ENCODE measurements at regions not wholly inside any gene's neighbourhood (a gene's known extent, or its start where the extent isn't known, plus 50 kb on each side); places are given as distances from the start of the nearest gene placed in this dataset.

DNA sequence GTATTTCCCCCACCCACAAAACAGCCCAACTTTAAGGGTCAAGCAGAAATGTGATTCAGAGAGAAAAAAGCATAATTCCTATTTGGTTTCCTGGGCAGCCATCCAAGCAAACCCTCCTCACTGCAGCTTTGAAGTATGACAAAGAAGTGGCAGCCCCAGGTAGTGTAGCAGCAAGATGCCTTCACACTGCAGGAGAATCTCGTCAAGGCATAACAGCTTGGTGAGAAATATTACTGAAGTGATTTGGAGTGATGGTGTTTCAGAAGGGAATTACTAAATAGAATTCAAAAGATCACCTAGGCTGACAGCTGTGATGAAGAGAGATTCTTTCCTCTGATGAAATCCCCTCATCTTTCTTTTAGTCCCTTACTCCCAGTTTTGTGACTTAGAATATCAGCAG lies 173.9 kb downstream of the PYDC2 start:
- no peak for TF ChIP-seq POLR2A (IDR thresholded peaks at IDR 0.05)
- TF ChIP-seq POLR2AphosphoS5 (IDR thresholded peaks at IDR 0.05), result no peak
- TF ChIP-seq EP300 (IDR thresholded peaks at IDR 0.05), result no peak

Measured in stomach (tissue), 4 donors.